Endothelial cell of umbilical vein (primary cell): ENCODE measurements at regions not wholly inside any gene's neighbourhood (a gene's known extent, or its start where the extent isn't known, plus 50 kb on each side); places are given as distances from the start of the nearest gene placed in this dataset.

Source experiments
- BruUV-seq: library from RNA; stranded (reverse); fragments of 400-500 nt; replicated peaks from 2 replicates; lab custom pipeline; 2021; lab: Mats Ljungman, UMichigan
- CTCF ChIA-PET: fragments of 300-600, 350-600 bp; sonication (Branson Sonifier 250); formaldehyde crosslinking; loops from one replicate; lab custom pipeline; 2021; ENCODE audit warnings: antibody characterized with exemption, inconsistent platforms; lab: Charles Lee
- POLR2A ChIA-PET: fragments of 300-600, 350-600 bp; sonication (Branson Sonifier 250); formaldehyde crosslinking; loops from one replicate; lab custom pipeline; 2021; ENCODE audit warnings: antibody characterized with exemption, inconsistent platforms; lab: Charles Lee
- DNase-seq: peaks from one replicate; pipeline ENCODE4 v3.0.0-alpha.2; 2011; ENCODE audit warnings: low read depth, low spot score
- FAIRE-seq: peaks from 2 replicates; lab custom pipeline; 2011; peaks lifted over from hg19 to GRCh38; lab: Jason Lieb, UNC
- H2AFZ ChIP-seq: 2 replicates; pipeline ENCODE4 v1.6.0; 2012; ENCODE audit warnings: low read depth, low read length, control low read depth, inconsistent platforms
- H3K27ac ChIP-seq: 2 replicates; pipeline ENCODE4 v1.5.1; 2011; ENCODE audit warnings: low read depth, mild to moderate bottlenecking, control low read depth, low read length, moderate library complexity; ENCODE audit not compliant: insufficient read depth
- H3K27me3 ChIP-seq, 2 experiments: 2 replicates each; pipeline versions ENCODE4 v1.6.0 to v1.6.1; 2011; ENCODE audit warnings: low read length in 2 of 2, mixed read lengths in 1 of 2; ENCODE audit not compliant: control insufficient read depth in 2 of 2, insufficient read depth in 2 of 2
- H3K36me3 ChIP-seq, 2 experiments: 2 replicates in 1 of 2; 3 replicates in 1 of 2; pipeline ENCODE4 v1.5.1; 2011; ENCODE audit warnings: low read length in 2 of 2, mild to moderate bottlenecking in 1 of 2, moderate library complexity in 1 of 2; ENCODE audit not compliant: control insufficient read depth in 2 of 2, insufficient read depth in 2 of 2; ENCODE audit errors: extremely low read depth in 1 of 2
- H3K4me1 ChIP-seq: 3 replicates; pipeline ENCODE4 v1.5.1; 2011; ENCODE audit warnings: mild to moderate bottlenecking, low read length; ENCODE audit not compliant: control insufficient read depth, insufficient read depth; ENCODE audit errors: extremely low read depth
- H3K4me2 ChIP-seq: 2 replicates; pipeline ENCODE4 v1.6.1; 2011; ENCODE audit warnings: low read length, control low read depth, mixed read lengths; ENCODE audit not compliant: insufficient read depth
- H3K4me3 ChIP-seq, 3 experiments: fragments of 200-600 bp in 1 of 3; sonication (generic), shearing (Covaris generic) in 1 of 3; replicated peaks in 1 of 3; 2 replicates each; pipeline ENCODE4 v1.5.1; 2011 to 2016; ENCODE audit warnings: control low read depth in 3 of 3, low read length in 3 of 3, mild to moderate bottlenecking in 2 of 3, inconsistent platforms in 1 of 3, low read depth in 1 of 3, moderate library complexity in 1 of 3; ENCODE audit not compliant: insufficient read depth in 1 of 3
- H3K79me2 ChIP-seq: 2 replicates; pipeline ENCODE4 v1.6.0; 2012; ENCODE audit warnings: low read length, inconsistent platforms; ENCODE audit not compliant: control insufficient read depth, insufficient read depth
- H3K9ac ChIP-seq: replicated peaks from 2 replicates; pipeline ENCODE3; 2011; ENCODE audit warnings: low read length, control low read depth; ENCODE audit not compliant: insufficient read depth; ENCODE audit errors: extremely low read depth
- H3K9me1 ChIP-seq: replicated peaks from 3 replicates; pipeline ENCODE4 v1.6.0; 2011; ENCODE audit warnings: mild to moderate bottlenecking, low read length; ENCODE audit not compliant: control insufficient read depth, insufficient read depth; ENCODE audit errors: extremely low read depth
- H3K9me3 ChIP-seq: replicated peaks from 2 replicates; pipeline ENCODE4 v1.5.1; 2012; ENCODE audit warnings: low read length, inconsistent platforms; ENCODE audit not compliant: control insufficient read depth, insufficient read depth
- H4K20me1 ChIP-seq: replicated peaks from 2 replicates; pipeline ENCODE3; 2011; ENCODE audit warnings: mild to moderate bottlenecking, low read length; ENCODE audit not compliant: control insufficient read depth, insufficient read depth; ENCODE audit errors: extremely low read depth
- CTCF ChIP-seq, 2 donors: IDR thresholded peaks; 1 replicate in 1 of 2; 2 replicates in 1 of 2; pipeline ENCODE4 v1.5.1; 2011; ENCODE audit warnings: low read length in 2 of 2, mild to moderate bottlenecking in 2 of 2, moderate library complexity in 2 of 2, control low read depth in 1 of 2, inconsistent platforms in 1 of 2, low read depth in 1 of 2; ENCODE audit not compliant: insufficient read depth in 1 of 2; ENCODE audit errors: extremely low read depth in 1 of 2
- EZH2 ChIP-seq: IDR thresholded peaks from 2 replicates; pipeline ENCODE4 v1.6.1; 2012; ENCODE audit warnings: borderline replicate concordance, low read depth, mild to moderate bottlenecking, moderate library complexity, low read length, inconsistent platforms; ENCODE audit not compliant: severe bottlenecking
- FOS ChIP-seq: IDR thresholded peaks from 2 replicates; pipeline ENCODE4 v1.6.1; 2011; ENCODE audit warnings: mild to moderate bottlenecking, low read length, moderate library complexity, borderline replicate concordance; ENCODE audit not compliant: insufficient read depth
- GATA2 ChIP-seq: IDR thresholded peaks from 2 replicates; pipeline ENCODE4 v1.7.0; 2011; ENCODE audit warnings: low read depth, mild to moderate bottlenecking, moderate library complexity, mixed read lengths, low read length; ENCODE audit not compliant: insufficient read length, insufficient read depth
- JUN ChIP-seq: IDR thresholded peaks from 2 replicates; pipeline ENCODE4 v1.6.1; 2011; ENCODE audit warnings: borderline replicate concordance, low read depth; ENCODE audit not compliant: insufficient read length, insufficient read depth
- MAX ChIP-seq: IDR thresholded peaks from 2 replicates; pipeline ENCODE4 v1.6.1; 2011; ENCODE audit not compliant: insufficient read depth, insufficient read length
- MYC ChIP-seq: IDR thresholded peaks from one replicate; pipeline ENCODE4 v1.6.1; 2011; ENCODE audit warnings: mild to moderate bottlenecking, low read depth, low read length
- POLR2A ChIP-seq: IDR thresholded peaks from 2 replicates; pipeline ENCODE4 v1.6.1; 2012; ENCODE audit warnings: low read depth, mild to moderate bottlenecking, control low read depth, low read length
- POLR2AphosphoS5 ChIP-seq: IDR thresholded peaks from 2 replicates; pipeline ENCODE4 v1.6.1; 2012; ENCODE audit warnings: low read depth, mild to moderate bottlenecking, control low read depth, low read length, moderate library complexity; ENCODE audit not compliant: insufficient read depth
- dilution Hi-C: fragments of 300-500 bp; cut with MboI; formaldehyde crosslinking; loops from one replicate; pipeline ENCODE4 v1.15.0; 2019; ENCODE audit warnings: low sequenced_read_pairs; ENCODE audit not compliant: extremely low pct_ligation_motif_present
- intact Hi-C: fragments of 100-400 bp; cut with micrococcal nuclease; formaldehyde crosslinking; loops from one replicate; pipeline ENCODE4 v1.10.0; 2022

- H3K9ac ChIP-seq: no peak overlapping the region
- H4K20me1 ChIP-seq: no peaks in the 10 kb centered on the region
- no peaks in the 10 kb centered on the region for H3K9me3 ChIP-seq
- no peaks in the 10 kb centered on the region for H3K79me2 ChIP-seq
- POLR2A ChIA-PET: no interaction called here
- H3K4me2 ChIP-seq: no peak overlapping the region
- DNase-seq (no peak), FAIRE-seq (no peak)
- no peaks in the 10 kb centered on the region for H3K4me1 ChIP-seq
- no peak overlapping the region for H2AFZ ChIP-seq
- intact Hi-C loops (no loop called here), dilution Hi-C loops (no loop called here)
- no peaks in the 10 kb centered on the region for H3K9me1 ChIP-seq
- TF ChIP-seq POLR2AphosphoS5: no peak
- TF ChIP-seq MYC: no peak
- no peak for TF ChIP-seq FOS
- no peak for TF ChIP-seq POLR2A
- no peak for TF ChIP-seq MAX
- TF ChIP-seq EZH2: no peak
- TF ChIP-seq JUN: no peak
- TF ChIP-seq GATA2: no peak
- no peak for TF ChIP-seq CTCF (IDR thresholded peaks at IDR 0.05; ENCODE audit: extremely low read depth in 1 of 2, insufficient read depth in 1 of 2, low read depth in 1 of 2, low read length in 2 of 2)
- CTCF ChIA-PET: interaction anchor here (0.5 to 0.6 kb wide), 2 partner anchors 42 to 348 kb away, joined by 3 read pairs; no protein-coding TSS in a partner anchor
- H3K36me3 ChIP-seq: no peaks in the 10 kb centered on the region
- H3K27me3 ChIP-seq: peaks cover 19 to 21% of the 10 kb centered on the region in 2 experiments
- no peak overlapping the region for H3K4me3 ChIP-seq
- BruUV-seq: no TSS peak
- no peak overlapping the region for H3K27ac ChIP-seq
Measured at GRCh38 chr20:37464611-37465010, 56.4 kb upstream of the NNAT start.
